Smooth muscle cell (in vitro differentiated cells): ENCODE measurements at regions not wholly inside any gene's neighbourhood (a gene's known extent, or its start where the extent isn't known, plus 50 kb on each side); places are given as distances from the start of the nearest gene placed in this dataset.

Source experiments
- DNase-seq: peaks from one replicate; lab custom pipeline; 2025; ENCODE audit not compliant: unreplicated experiment; lab: John Stamatoyannopoulos, UW
- H2AFZ ChIP-seq: fragments of 200-600 bp; sonication (generic); 2 replicates; pipeline ENCODE4 v1.6.0; 2016; ENCODE audit warnings: antibody characterized with exemption, low read depth, mild to moderate bottlenecking
- H3F3A ChIP-seq: fragments of 200-600 bp; sonication (generic); 2 replicates; pipeline ENCODE4 v1.6.0; 2017; ENCODE audit warnings: antibody characterized with exemption, low read depth
- H3K27ac ChIP-seq: fragments of 200-600 bp; sonication (generic); 2 replicates; pipeline ENCODE4 v1.5.1; 2016; ENCODE audit warnings: low read depth, mild to moderate bottlenecking
- H3K27me3 ChIP-seq: fragments of 200-600 bp; sonication (generic); 2 replicates; pipeline ENCODE4 v1.6.1; 2016; ENCODE audit warnings: low read depth, mild to moderate bottlenecking
- H3K36me3 ChIP-seq: fragments of 200-600 bp; sonication (generic); 2 replicates; pipeline ENCODE4 v1.5.1; 2016; ENCODE audit warnings: low read depth
- H3K4me1 ChIP-seq: fragments of 200-600 bp; sonication (generic); 2 replicates; pipeline ENCODE4 v1.5.1; 2016; ENCODE audit warnings: low read depth
- H3K4me2 ChIP-seq: fragments of 200-600 bp; sonication (generic); 2 replicates; pipeline ENCODE4 v1.6.0; 2016; ENCODE audit warnings: mild to moderate bottlenecking
- H3K4me3 ChIP-seq: fragments of 200-600 bp; sonication (generic); 2 replicates; pipeline ENCODE4 v1.5.1; 2016; ENCODE audit warnings: mild to moderate bottlenecking
- H3K79me2 ChIP-seq: fragments of 200-600 bp; sonication (generic); 2 replicates; pipeline ENCODE4 v1.6.0; 2016; ENCODE audit warnings: low read depth, mild to moderate bottlenecking
- H3K9ac ChIP-seq: fragments of 200-600 bp; sonication (generic); 2 replicates; pipeline ENCODE4 v1.6.0; 2016; ENCODE audit warnings: low read depth
- H3K9me3 ChIP-seq: fragments of 200-600 bp; sonication (generic); replicated peaks from 2 replicates; pipeline ENCODE4 v1.5.1; 2016; ENCODE audit warnings: low read depth
- H4K20me1 ChIP-seq: fragments of 200-600 bp; sonication (generic); 2 replicates; pipeline ENCODE4 v1.6.0; 2016; ENCODE audit warnings: low read depth
- WGBS: methylation state at CpG from one replicate; pipeline ENCODE4 v1.1.7; 2016; ENCODE audit warnings: low lambda C conversion rate; 5-methylcytosine and 5-hydroxymethylcytosine counted together
- TF ChIP-seq, protein P1 (sequence below): fragments of 200-600 bp; sonication (generic); IDR thresholded peaks from 2 replicates; pipeline ENCODE4 v1.5.1; 2017; ENCODE audit warnings: borderline replicate concordance, mild to moderate bottlenecking, antibody characterized with exemption; ENCODE audit not compliant: insufficient read depth, poor library complexity, severe bottlenecking

DNA sequence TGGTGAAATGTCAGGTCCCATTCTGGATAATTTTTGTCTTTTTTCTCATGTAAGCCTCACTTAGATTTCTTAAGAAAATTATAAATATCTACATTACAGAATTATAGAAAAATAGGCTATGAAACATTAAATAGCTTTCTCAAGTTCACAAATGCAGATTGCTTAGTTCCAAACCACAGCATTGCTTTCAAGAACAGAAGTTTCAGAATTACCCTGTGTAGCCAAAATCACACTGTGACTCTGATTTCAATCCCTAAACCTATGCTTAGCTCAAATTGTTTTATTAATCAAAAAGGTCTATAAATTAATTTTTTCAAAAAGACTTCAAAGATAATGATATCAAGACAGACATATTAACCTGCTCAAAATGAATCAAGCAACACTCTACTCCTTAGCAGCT, 881.2 kb upstream of the PCDH20 start:
- H3K4me2 ChIP-seq, result no peak overlapping the region
- H2AFZ ChIP-seq, result no peak overlapping the region
- TF ChIP-seq, protein P1, sequence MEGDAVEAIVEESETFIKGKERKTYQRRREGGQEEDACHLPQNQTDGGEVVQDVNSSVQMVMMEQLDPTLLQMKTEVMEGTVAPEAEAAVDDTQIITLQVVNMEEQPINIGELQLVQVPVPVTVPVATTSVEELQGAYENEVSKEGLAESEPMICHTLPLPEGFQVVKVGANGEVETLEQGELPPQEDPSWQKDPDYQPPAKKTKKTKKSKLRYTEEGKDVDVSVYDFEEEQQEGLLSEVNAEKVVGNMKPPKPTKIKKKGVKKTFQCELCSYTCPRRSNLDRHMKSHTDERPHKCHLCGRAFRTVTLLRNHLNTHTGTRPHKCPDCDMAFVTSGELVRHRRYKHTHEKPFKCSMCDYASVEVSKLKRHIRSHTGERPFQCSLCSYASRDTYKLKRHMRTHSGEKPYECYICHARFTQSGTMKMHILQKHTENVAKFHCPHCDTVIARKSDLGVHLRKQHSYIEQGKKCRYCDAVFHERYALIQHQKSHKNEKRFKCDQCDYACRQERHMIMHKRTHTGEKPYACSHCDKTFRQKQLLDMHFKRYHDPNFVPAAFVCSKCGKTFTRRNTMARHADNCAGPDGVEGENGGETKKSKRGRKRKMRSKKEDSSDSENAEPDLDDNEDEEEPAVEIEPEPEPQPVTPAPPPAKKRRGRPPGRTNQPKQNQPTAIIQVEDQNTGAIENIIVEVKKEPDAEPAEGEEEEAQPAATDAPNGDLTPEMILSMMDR, result no peak
- no peaks in the 10 kb centered on the region for H3K36me3 ChIP-seq
- H3F3A ChIP-seq, result no peaks in the 10 kb centered on the region
- H3K27me3 ChIP-seq, result no peaks in the 10 kb centered on the region
- no peaks in the 10 kb centered on the region for H3K79me2 ChIP-seq
- H3K27ac ChIP-seq, result no peak overlapping the region
- H3K9ac ChIP-seq, result no peak overlapping the region
- DNase-seq, result no peak
- H3K4me1 ChIP-seq, result no peaks in the 10 kb centered on the region
- H4K20me1 ChIP-seq, result no peaks in the 10 kb centered on the region
- H3K9me3 ChIP-seq, result no peaks in the 10 kb centered on the region
- H3K4me3 ChIP-seq, result no peak overlapping the region

DNA sequence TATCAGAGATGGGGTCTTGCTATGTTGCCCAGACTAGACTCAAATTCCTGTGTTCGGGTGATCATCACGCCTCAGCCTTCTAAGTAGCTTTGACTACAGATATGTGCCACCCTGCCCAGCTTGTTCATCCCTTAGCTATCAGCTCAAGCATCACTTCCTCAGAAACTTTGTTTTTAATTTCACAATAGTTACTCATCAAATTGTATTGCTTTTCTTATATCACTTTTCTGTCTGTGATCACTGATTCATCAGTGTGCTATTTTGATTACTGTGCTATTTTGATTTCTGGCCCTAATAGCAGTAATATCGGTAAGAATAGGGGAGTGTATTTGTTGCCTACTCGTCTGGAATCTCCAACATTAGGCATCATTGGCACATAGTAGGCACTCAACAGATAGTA, 878.6 kb upstream of the PCDH20 start:
- no peaks in the 10 kb centered on the region for H3K27me3 ChIP-seq
- H3K27ac ChIP-seq, result no peak overlapping the region
- H3K9ac ChIP-seq, result no peak overlapping the region
- no peaks in the 10 kb centered on the region for H3F3A ChIP-seq
- no peaks in the 10 kb centered on the region for H4K20me1 ChIP-seq
- no peak for DNase-seq
- no peak overlapping the region for H2AFZ ChIP-seq
- H3K4me1 ChIP-seq, result no peaks in the 10 kb centered on the region
- no peak overlapping the region for H3K4me2 ChIP-seq
- 69% methylated on average over 4 of the region's 4 CpGs for WGBS
- H3K9me3 ChIP-seq, result no peaks in the 10 kb centered on the region
- no peak overlapping the region for H3K4me3 ChIP-seq
- H3K36me3 ChIP-seq, result no peaks in the 10 kb centered on the region
- TF ChIP-seq, protein P1, result no peak
- H3K79me2 ChIP-seq, result no peaks in the 10 kb centered on the region

DNA sequence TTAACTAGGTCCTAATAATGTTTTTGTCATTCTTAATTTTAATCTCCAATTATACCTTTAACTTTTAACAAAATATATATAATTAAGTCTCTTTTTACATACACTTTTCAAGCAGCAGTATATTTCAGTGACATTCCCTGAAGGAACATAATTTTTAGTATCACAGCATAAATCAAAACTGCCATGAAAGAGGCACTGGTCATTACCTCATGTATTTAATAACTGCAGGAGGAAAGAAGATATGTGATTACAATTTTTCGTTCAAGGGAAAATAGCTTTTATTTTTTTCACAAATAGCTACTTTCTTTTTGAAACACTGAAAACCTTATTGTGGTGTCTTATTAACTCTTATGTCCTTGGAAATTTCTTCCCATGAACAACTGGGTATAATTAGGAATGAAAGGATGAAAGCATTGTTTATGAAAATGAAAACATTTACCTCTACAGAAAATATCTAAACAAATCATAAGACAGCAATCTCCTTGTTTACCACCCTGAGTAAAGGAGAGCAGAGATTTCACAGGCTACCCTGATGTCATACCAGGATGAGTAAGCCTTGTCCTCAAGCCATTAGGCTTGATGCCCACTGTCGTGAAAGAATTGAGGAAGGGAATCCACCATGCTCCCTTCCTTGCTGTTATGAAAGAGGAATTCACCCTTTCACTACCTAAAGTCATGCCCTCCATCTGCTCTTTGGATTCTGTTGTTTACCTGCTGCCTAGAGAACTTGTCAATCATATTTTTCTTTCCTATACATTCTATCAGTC, 877.2 kb upstream of the PCDH20 start:
- 62% methylated on average over 2 of the region's 2 CpGs for WGBS
- no peaks in the 10 kb centered on the region for H3K79me2 ChIP-seq
- no peak overlapping the region for H3K4me2 ChIP-seq
- no peak overlapping the region for H2AFZ ChIP-seq
- no peaks in the 10 kb centered on the region for H3K9me3 ChIP-seq
- no peak overlapping the region for H3K9ac ChIP-seq
- no peaks in the 10 kb centered on the region for H3K27me3 ChIP-seq
- DNase-seq, result no peak
- TF ChIP-seq, protein P1, result no peak
- no peaks in the 10 kb centered on the region for H3K36me3 ChIP-seq
- no peaks in the 10 kb centered on the region for H3F3A ChIP-seq
- H3K4me3 ChIP-seq, result no peak overlapping the region
- no peaks in the 10 kb centered on the region for H3K4me1 ChIP-seq
- H4K20me1 ChIP-seq, result no peaks in the 10 kb centered on the region
- H3K27ac ChIP-seq, result no peak overlapping the region

DNA sequence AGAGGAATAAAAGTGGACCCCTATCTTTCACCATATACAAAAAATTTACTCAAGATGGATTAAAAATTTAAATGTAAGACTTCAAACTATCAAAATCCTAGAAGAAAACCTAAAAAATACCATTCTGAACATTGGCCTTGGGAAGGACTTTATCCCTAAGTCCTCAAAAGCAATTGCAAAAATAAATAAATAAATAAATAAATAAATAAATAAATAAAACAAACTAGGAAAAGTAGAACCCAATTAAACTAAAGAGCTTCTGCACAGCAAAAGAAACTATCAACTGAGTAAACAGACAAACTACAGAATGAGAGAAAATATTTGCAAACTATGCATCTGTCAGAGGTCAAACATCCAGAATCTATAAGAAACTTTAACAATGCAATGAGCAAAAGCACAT, 874.9 kb upstream of the PCDH20 start:
- Histone ChIP-seq H3K79me2 (no peaks in the 10 kb centered on the region), H3K27ac (no peak overlapping the region), H3F3A (no peaks in the 10 kb centered on the region), H3K9ac (no peak overlapping the region), H3K9me3 (no peaks in the 10 kb centered on the region), H3K36me3 (no peaks in the 10 kb centered on the region), H3K4me1 (no peaks in the 10 kb centered on the region), H4K20me1 (no peaks in the 10 kb centered on the region), H3K27me3 (no peaks in the 10 kb centered on the region), H2AFZ (no peak overlapping the region), H3K4me3 (no peak overlapping the region), H3K4me2 (no peak overlapping the region)
- DNase-seq, result no peak
- TF ChIP-seq, protein P1, result no peak
